DND-41 (cell line): ENCODE measurements at regions not wholly inside any gene's neighbourhood (a gene's known extent, or its start where the extent isn't known, plus 50 kb on each side); places are given as distances from the start of the nearest gene placed in this dataset.
A peak's percentile ranks its signal among the peaks of the same experiment; 100 is the strongest.

Experiments
- ATAC-seq: fragments of 200-7000 bp; cut with Tn5 transposase; 3 replicates; pipeline ENCODE4 v1.9.1; 2021; ENCODE audit warnings: low read depth; ENCODE audit not compliant: insufficient read depth
- DNase-seq: peaks from one replicate; pipeline ENCODE4 v3.0.0-alpha.2; 2020
- H2AFZ ChIP-seq: 2 replicates; pipeline ENCODE4 v1.6.0; 2012; ENCODE audit warnings: low read depth, low read length
- H3K27ac ChIP-seq: 2 replicates; pipeline ENCODE4 v1.5.1; 2012; ENCODE audit warnings: low read length, inconsistent platforms
- H3K27me3 ChIP-seq: fragments of 200-600 bp; sonication (generic); 2 replicates; pipeline ENCODE4 v1.6.0; 2012; ENCODE audit warnings: low read length, mild to moderate bottlenecking, inconsistent platforms; ENCODE audit not compliant: insufficient read depth, poor library complexity
- H3K36me3 ChIP-seq: 2 replicates; pipeline ENCODE4 v1.5.1; 2012; ENCODE audit warnings: low read length, inconsistent platforms; ENCODE audit not compliant: insufficient read depth
- H3K4me1 ChIP-seq: 2 replicates; pipeline ENCODE4 v1.5.1; 2012; ENCODE audit warnings: mild to moderate bottlenecking, low read length; ENCODE audit not compliant: insufficient read depth
- H3K4me2 ChIP-seq: 2 replicates; pipeline ENCODE4 v1.6.0; 2012; ENCODE audit warnings: mild to moderate bottlenecking, moderate library complexity, low read length, inconsistent platforms; ENCODE audit not compliant: insufficient read depth
- H3K4me3 ChIP-seq, 2 experiments: fragments of 200-600 bp in 1 of 2; shearing (Covaris generic) in 1 of 2; 2 replicates each; pipeline ENCODE4 v1.5.1; 2012 to 2016; ENCODE audit warnings: inconsistent platforms in 2 of 2, low read length in 2 of 2, mild to moderate bottlenecking in 2 of 2, low read depth in 1 of 2, moderate library complexity in 1 of 2
- H3K79me2 ChIP-seq: 2 replicates; pipeline ENCODE4 v1.6.0; 2012; ENCODE audit warnings: low read length, inconsistent platforms; ENCODE audit not compliant: insufficient read depth
- H3K9ac ChIP-seq: 2 replicates; pipeline ENCODE4 v1.6.0; 2012; ENCODE audit warnings: low read depth, mild to moderate bottlenecking, inconsistent platforms, low read length, moderate library complexity
- H3K9me3 ChIP-seq: 2 replicates; pipeline ENCODE4 v1.5.1; 2012; ENCODE audit warnings: low read length, moderate library complexity, mild to moderate bottlenecking, inconsistent platforms; ENCODE audit not compliant: insufficient read depth, severe bottlenecking
- H4K20me1 ChIP-seq: 2 replicates; pipeline ENCODE4 v1.6.0; 2012; ENCODE audit warnings: low read length; ENCODE audit not compliant: insufficient read depth
- CTCF ChIP-seq: IDR thresholded peaks from 2 replicates; pipeline ENCODE4 v1.5.1; 2012; ENCODE audit warnings: borderline replicate concordance, low read length, moderate library complexity, mild to moderate bottlenecking; ENCODE audit not compliant: poor library complexity, severe bottlenecking; ENCODE audit errors: extremely low read depth
- EZH2 ChIP-seq: IDR thresholded peaks from 3 replicates; pipeline ENCODE4 v1.6.1; 2012; ENCODE audit warnings: borderline replicate concordance, low read depth, mild to moderate bottlenecking, moderate library complexity, low read length, inconsistent platforms; ENCODE audit not compliant: severe bottlenecking

GRCh38 chr6:6824381-6824780 lies 235.9 kb downstream of the LY86 start:
- Histone ChIP-seq H2AFZ (no peak overlapping the region), H3K9me3 (no peaks in the 10 kb centered on the region), H3K79me2 (no peaks in the 10 kb centered on the region), H3K36me3 (no peaks in the 10 kb centered on the region), H3K27ac (no peak overlapping the region), H3K4me1 (no peaks in the 10 kb centered on the region), H3K4me2 (no peak overlapping the region), H3K27me3 (no peaks in the 10 kb centered on the region), H4K20me1 (no peaks in the 10 kb centered on the region), H3K4me3 (no peak overlapping the region), H3K9ac (no peak overlapping the region)
- no peak for ATAC-seq
- no peak for DNase-seq
- TF ChIP-seq EZH2 (no peak), CTCF (no peak)

GRCh38 chr6:6825193-6825784 lies 236.8 kb downstream of the LY86 start:
- Histone ChIP-seq H4K20me1 (no peaks in the 10 kb centered on the region), H3K27me3 (no peaks in the 10 kb centered on the region), H3K4me3 (no peak overlapping the region), H3K27ac (no peak overlapping the region), H3K79me2 (no peaks in the 10 kb centered on the region), H3K9me3 (no peaks in the 10 kb centered on the region), H3K36me3 (no peaks in the 10 kb centered on the region), H3K4me2 (no peak overlapping the region), H3K9ac (no peak overlapping the region), H2AFZ (no peak overlapping the region), H3K4me1 (no peaks in the 10 kb centered on the region)
- DNase-seq (no peak), ATAC-seq (no peak)
- TF ChIP-seq CTCF (no peak), EZH2 (no peak)

- no peaks in the 10 kb centered on the region for H3K36me3 ChIP-seq
- H3K27me3 ChIP-seq = no peaks in the 10 kb centered on the region
- H3K27ac ChIP-seq = no peak overlapping the region
- ATAC-seq (peak; percentile 31; the same call in 1 of the 3 replicates), DNase-seq (no peak)
- no peaks in the 10 kb centered on the region for H3K79me2 ChIP-seq
- H4K20me1 ChIP-seq = no peaks in the 10 kb centered on the region
- no peaks in the 10 kb centered on the region for H3K4me1 ChIP-seq
- TF ChIP-seq CTCF = no peak
- no peak for TF ChIP-seq EZH2
- H3K4me2 ChIP-seq = no peak overlapping the region
- no peak overlapping the region for H3K4me3 ChIP-seq
- no peak overlapping the region for H2AFZ ChIP-seq
- H3K9me3 ChIP-seq = no peaks in the 10 kb centered on the region
- no peak overlapping the region for H3K9ac ChIP-seq
Measured at GRCh38 chr6:6826095-6826901, 237.8 kb downstream of the LY86 start.
